ENCODE measurements at regions not wholly inside any gene's neighbourhood (a gene's known extent, or its start where the extent isn't known, plus 50 kb on each side); places are given as distances from the start of the nearest gene placed in this dataset.

DNA sequence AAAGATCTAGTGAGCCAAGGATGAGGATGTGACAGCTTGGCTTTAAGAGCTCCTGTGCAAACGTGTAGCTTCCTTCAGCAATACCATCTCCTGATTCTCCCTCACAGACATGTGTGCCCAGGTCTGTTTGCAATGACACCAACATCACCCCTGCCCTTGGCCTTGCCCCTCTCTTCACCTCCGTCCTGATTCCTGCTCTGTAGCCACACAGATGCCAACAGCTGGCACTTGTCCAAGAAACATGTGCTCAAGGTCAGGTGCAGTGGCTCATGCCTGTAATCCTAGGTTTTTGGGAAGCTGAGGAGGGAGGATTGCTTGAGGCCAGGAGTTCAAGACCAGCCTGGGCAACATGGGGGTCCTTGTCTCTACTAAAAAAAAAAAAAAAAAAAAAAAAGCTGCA is 103.8 kb upstream of the CRHR1 start:
- DNase-seq (ENCODE audit: low read depth in 2 of 2): no peak

DNA sequence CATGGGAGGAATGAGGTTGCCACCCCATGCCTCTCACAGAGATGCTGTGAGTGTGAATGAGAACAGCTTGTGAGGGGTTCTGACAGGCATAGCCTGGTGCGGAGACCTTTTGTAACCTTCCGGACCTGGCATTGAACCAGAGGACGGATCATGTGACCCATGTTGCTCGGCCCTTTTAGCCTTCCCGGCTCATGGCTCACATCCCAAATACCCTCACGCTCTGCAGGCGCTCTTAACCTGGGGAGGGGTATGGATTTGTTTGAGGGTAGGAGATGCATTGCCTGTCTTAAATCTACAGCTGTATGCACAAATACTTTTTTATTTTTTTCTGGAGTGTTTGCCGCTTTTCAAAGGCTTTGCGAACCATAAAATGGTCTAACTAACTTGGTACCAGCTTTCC is 102.4 kb upstream of the CRHR1 start:
- no peak for DNase-seq (ENCODE audit: low read depth in 2 of 2)

GRCh38 chr17:45686250-45686649 is 97.9 kb upstream of the CRHR1 start:
- no peak for DNase-seq (ENCODE audit: low read depth in 2 of 2)

- no peak for DNase-seq (ENCODE audit: low read depth in 2 of 2)
Measured at GRCh38 chr17:45687594-45687993, 96.5 kb upstream of the CRHR1 start.

DNA sequence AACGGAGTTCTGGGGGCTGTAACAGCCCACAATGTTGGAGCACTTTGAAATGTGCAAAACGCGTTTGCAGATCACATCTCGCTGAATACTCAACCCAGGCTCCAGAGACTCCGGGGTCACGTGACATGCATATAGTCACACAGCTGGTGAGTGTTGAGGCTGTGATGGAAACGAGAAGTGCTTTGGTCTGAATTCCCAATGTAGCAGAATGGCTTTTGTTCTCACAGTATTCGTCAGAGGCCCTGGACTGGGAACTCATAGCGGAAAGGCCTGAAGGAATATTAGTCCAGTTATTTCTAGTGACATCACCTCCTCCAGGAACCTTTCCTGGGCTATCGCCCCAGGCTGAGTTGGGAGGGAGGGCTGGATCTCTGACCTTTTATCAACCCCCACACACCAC is 95.8 kb upstream of the CRHR1 start:
- DNase-seq (ENCODE audit: low read depth in 2 of 2): no peak

GRCh38 chr17:45688820-45689219 is 95.3 kb upstream of the CRHR1 start:
- no peak for DNase-seq (ENCODE audit: low read depth in 2 of 2)

DNA sequence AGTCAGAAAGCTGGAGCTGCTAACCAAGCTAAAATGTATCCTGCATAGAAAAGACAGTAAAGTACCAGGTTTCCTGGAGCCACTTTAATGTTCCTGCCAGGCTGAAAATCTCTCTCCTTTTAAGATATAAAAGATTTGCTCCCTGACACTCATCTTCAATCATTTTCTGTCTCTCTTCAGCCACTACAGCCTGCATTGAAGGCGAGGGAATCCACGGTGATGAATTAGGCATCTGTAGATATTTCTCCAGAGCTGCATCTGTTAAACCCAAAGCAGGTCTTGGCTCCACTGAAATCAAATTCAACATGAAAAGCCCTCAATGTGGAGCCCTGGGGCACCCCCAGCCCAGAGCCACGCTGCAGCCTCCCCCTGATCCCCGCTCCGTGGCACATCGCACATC is 94.7 kb upstream of the CRHR1 start:
- DNase-seq (ENCODE audit: low read depth in 2 of 2): no peak

- DNase-seq (ENCODE audit: low read depth in 2 of 2): no peak
Measured at GRCh38 chr17:45690625-45691275, 93.4 kb upstream of the CRHR1 start.

GRCh38 chr17:45692661-45693060 is 91.5 kb upstream of the CRHR1 start:
- no peak for DNase-seq (ENCODE audit: low read depth in 2 of 2)

DNA sequence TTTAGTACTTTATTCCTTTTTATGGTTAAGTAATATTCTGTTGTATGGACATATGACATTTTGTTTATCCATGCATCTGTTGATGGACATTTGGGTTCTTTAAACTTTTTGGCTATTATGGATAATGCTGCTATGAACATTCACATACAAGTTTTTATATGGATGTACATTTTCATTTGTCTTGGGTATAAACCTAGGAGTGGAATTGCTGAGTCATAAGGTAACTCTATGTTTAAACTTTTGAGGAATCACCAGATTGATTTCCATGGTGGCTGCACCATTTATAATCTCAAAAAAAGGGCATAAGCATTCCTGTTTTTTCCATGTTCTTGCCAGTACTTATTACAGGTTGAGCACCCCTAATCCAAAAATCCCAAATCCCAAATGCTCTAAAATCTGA is 90.3 kb upstream of the CRHR1 start:
- DNase-seq (ENCODE audit: low read depth in 2 of 2): no peak

- no peak for DNase-seq (ENCODE audit: low read depth in 2 of 2)
Measured at GRCh38 chr17:45696442-45696841, 87.7 kb upstream of the CRHR1 start.

- DNase-seq (ENCODE audit: low read depth in 2 of 2): no peak
Measured at GRCh38 chr17:45697076-45697475, 87.0 kb upstream of the CRHR1 start.

DNA sequence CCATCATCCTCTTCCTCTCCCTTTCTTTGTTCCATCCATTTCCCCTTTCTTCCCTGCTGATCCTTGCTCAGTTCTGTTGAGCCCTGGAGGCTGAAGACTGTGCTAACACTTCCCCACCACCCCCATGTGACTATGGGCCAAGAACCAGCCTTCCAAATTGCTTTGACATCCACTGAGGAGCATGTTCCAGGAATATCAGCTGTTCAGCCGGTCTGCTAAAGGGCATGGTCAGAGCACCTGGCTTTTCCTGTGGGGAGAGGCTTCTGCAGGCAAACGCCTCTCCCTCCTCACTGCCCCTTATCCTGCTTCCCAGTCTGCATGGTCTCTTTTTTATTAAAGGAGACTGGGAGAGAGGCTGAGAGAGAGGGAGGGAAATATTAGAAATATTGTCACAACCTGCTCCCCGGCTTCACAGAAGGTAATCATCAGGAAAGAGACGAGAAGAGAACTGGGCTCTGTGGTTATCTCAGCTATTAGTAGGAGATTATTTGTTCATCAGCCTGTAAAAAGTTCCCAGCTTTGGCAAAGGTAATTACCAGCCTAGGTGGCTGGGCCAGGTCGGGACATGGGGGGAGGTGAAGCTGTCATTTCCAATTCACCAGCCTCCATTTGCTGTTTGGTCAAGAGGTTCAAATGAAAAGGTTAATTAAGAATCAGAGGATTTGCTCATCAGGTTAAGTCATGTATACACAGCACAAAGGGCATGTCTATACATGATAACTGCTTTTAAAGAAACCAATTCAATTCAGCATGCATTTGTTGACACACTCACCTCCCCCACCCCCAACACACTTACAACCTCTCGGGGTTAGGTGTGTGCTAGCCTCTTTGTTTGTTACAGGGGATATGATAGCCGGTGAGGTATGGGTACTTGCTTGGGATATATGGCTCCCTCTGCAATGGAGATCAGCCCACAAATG is 83.7 kb upstream of the CRHR1 start:
- DNase-seq (ENCODE audit: low read depth in 2 of 2): no peak

GRCh38 chr17:45702666-45703266 is 81.4 kb upstream of the CRHR1 start:
- no peak for DNase-seq (ENCODE audit: low read depth in 2 of 2)

- DNase-seq (ENCODE audit: low read depth in 2 of 2): no peak
Measured at GRCh38 chr17:45703348-45703747, 80.8 kb upstream of the CRHR1 start.

- no peak for DNase-seq (ENCODE audit: low read depth in 2 of 2)
Measured at GRCh38 chr17:45703806-45704205, 80.3 kb upstream of the CRHR1 start.

- DNase-seq (ENCODE audit: low read depth in 2 of 2): no peak
Measured at GRCh38 chr17:45704251-45704650, 79.9 kb upstream of the CRHR1 start.

DNA sequence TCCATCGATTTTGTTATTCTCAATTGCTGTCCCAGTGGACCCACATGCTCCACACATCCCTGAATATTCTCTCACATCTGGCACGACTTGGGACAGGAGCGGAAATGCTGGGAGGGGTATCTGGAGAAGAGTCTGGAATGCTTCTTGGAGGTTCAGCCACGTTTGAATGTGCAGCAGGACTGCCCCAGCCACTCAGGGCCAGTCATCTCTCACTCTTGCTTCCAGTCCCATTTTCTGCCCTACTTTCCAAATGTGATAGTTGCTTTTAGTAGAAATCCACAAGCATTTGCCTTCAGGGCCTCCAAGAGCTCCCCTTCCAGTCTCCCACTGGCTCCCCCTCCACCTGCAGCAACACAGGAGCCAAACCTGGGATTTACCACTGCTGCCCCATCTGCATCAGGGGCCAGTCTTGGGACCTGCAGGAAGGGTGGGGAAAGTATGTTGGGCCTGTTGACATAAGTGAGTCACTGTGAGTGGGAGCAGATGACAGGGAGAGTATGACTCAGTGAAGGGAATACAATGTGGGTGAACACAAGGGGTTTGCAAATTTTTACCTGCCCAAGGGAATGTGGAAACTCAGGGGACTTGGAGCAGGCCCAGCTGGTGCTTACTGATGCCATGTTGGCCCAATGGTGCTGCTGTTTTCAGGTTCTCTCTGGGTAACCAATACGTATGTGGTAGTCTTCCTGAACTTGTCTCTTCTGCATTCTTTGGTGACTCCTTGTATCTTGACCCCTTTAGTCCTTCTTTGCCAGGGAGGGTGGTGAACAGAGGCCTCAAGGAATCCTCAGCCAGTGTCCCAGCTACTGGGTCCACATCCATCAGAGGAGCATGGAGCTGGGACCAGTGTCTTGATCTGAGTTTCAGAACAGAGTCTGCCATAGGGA is 78.8 kb upstream of the CRHR1 start:
- DNase-seq (ENCODE audit: low read depth in 2 of 2): no peak

DNA sequence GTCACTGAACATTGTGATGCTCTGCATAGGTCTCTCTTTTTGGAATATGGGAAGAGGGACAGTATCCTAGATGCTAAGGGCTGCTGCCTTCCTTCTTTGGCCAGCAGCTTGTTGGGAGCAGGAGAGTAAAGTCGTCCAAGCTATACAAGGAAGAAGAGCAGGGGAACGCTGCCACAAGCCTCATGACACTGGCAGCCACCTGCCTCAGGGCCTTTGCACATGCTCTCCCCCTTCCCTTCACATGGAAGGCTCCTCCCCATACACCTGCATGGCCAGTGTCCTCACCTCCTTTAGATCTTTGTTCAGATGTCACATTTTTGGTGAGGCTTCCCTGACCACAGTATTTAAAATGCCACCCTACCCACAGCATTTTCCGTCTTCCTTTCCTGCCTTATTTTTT is 78.1 kb upstream of the CRHR1 start:
- no peak for DNase-seq (ENCODE audit: low read depth in 2 of 2)

- no peak for DNase-seq (ENCODE audit: low read depth in 2 of 2)
Measured at GRCh38 chr17:45708707-45709290, 75.3 kb upstream of the CRHR1 start.

GRCh38 chr17:45709728-45710288 is 74.3 kb upstream of the CRHR1 start:
- no peak for DNase-seq (ENCODE audit: low read depth in 2 of 2)

All from stimulated activated CD4-positive, alpha-beta T cell treated with anti-CD3 and anti-CD28 coated beads, Interleukin-1b, Interleukin-23, amount 100 ng/mL, for 4 hours (primary cell).